K562 (cell line): ENCODE measurements at regions not wholly inside any gene's neighbourhood (a gene's known extent, or its start where the extent isn't known, plus 50 kb on each side); places are given as distances from the start of the nearest gene placed in this dataset.

Source experiments
- AFF4 ChIP-seq: sonication (generic); formaldehyde crosslinking; IDR thresholded peaks from 2 replicates; pipeline ENCODE4 v1.8.0; 2023; ENCODE audit warnings: mild to moderate bottlenecking, missing genetic modification reagents
- ARID3A ChIP-seq: IDR thresholded peaks from 2 replicates; pipeline ENCODE4 v1.6.1; 2012; ENCODE audit warnings: low read depth, low read length, improper control_type of control experiment, borderline replicate concordance
- BHLHE40 ChIP-seq: IDR thresholded peaks from 2 replicates; pipeline ENCODE4 v1.6.1; 2011; ENCODE audit warnings: low read length, improper control_type of control experiment
- FOXK1 ChIP-seq: sonication (generic); formaldehyde crosslinking; IDR thresholded peaks from 2 replicates; pipeline ENCODE4 v1.8.0; 2022; ENCODE audit warnings: missing genetic modification reagents, mild to moderate bottlenecking, borderline replicate concordance
- MLX ChIP-seq, 2 experiments: fragments of 450-650 bp in 1 of 2; sonication (generic) in 1 of 2; formaldehyde crosslinking; conservative IDR thresholded peaks; 2 replicates each; pipeline versions ENCODE4 v1.4.0 to v1.8.1; 2020 to 2022; ENCODE audit warnings: mild to moderate bottlenecking in 1 of 2, missing genetic modification reagents in 1 of 2
- NFYB ChIP-seq: IDR thresholded peaks from 2 replicates; pipeline ENCODE4 v1.6.1; 2011; ENCODE audit warnings: mild to moderate bottlenecking, moderate library complexity; ENCODE audit not compliant: insufficient read length; ENCODE audit errors: extremely low read depth
- POLR2A ChIP-seq: fragments of 450-650 bp; conservative IDR thresholded peaks from 2 replicates; pipeline ENCODE4 v1.6.1; 2016
- REST ChIP-seq, 2 experiments: fragments of 450-650 bp; formaldehyde crosslinking in 1 of 2; IDR thresholded peaks; 2 replicates each; pipeline versions ENCODE4 v1.4.0 to v1.6.1; 2014 to 2020; ENCODE audit warnings: mild to moderate bottlenecking in 2 of 2, borderline replicate concordance in 1 of 2, low read depth in 1 of 2
- SAFB ChIP-seq: fragments of 200-400 bp; formaldehyde crosslinking; IDR thresholded peaks from 2 replicates; pipeline ENCODE4 v1.6.1; 2017; ENCODE audit warnings: low read depth, low read length, borderline replicate concordance
- SETDB1 ChIP-seq: IDR thresholded peaks from one replicate; pipeline ENCODE4 v1.6.1; 2012; ENCODE audit warnings: low read length, control low read depth, inconsistent platforms
- THRA ChIP-seq: fragments of 450-650 bp; IDR thresholded peaks from 2 replicates; pipeline ENCODE4 v1.6.1; 2017; ENCODE audit warnings: mild to moderate bottlenecking, moderate library complexity
- ZBTB1 ChIP-seq: sonication (generic); formaldehyde crosslinking; IDR thresholded peaks from 2 replicates; pipeline ENCODE4 v1.8.1; 2023; ENCODE audit warnings: missing genetic modification reagents, low read depth, mild to moderate bottlenecking, borderline replicate concordance
- ZBTB7A ChIP-seq: IDR thresholded peaks from 2 replicates; pipeline ENCODE4 v1.6.1; 2011; ENCODE audit warnings: low read depth, mild to moderate bottlenecking, low read length, moderate library complexity, borderline replicate concordance; ENCODE audit not compliant: control insufficient read depth
- ZSCAN32 ChIP-seq: fragments of 450-650 bp; formaldehyde crosslinking; IDR thresholded peaks from 2 replicates; pipeline ENCODE4 v1.4.0; 2020; ENCODE audit warnings: mild to moderate bottlenecking, moderate library complexity

GRCh38 chr7:46134795-46135194 is 213.7 kb upstream of the IGFBP3 start:
- TF ChIP-seq BHLHE40, result no peak
- TF ChIP-seq POLR2A, result no peak
- TF ChIP-seq MLX (CRISPR knock-in tag; conservative IDR thresholded peaks at IDR 0.05), result no peak
- TF ChIP-seq REST (IDR thresholded peaks at IDR 0.05; ENCODE audit: borderline replicate concordance), result no peak
- TF ChIP-seq REST (CRISPR knock-in tag; IDR thresholded peaks at IDR 0.05; ENCODE audit: low read depth), result no peak
- TF ChIP-seq NFYB, result no peak
- TF ChIP-seq ZBTB1 (CRISPR knock-in tag), result no peak
- no peak for TF ChIP-seq AFF4 (CRISPR knock-in tag)
- TF ChIP-seq SAFB, result no peak
- no peak for TF ChIP-seq FOXK1 (CRISPR knock-in tag)
- TF ChIP-seq ZSCAN32 (CRISPR knock-in tag), result no peak
- TF ChIP-seq THRA, result no peak
- TF ChIP-seq ARID3A, result no peak
- TF ChIP-seq ZBTB7A, result no peak
- TF ChIP-seq SETDB1, result no peak
